Activated naive CD4-positive, alpha-beta T cell treated with anti-CD3 and anti-CD28 coated beads, Interleukin-2, amount 50 U/mL, for 72 hours (primary cell): ENCODE measurements at regions not wholly inside any gene's neighbourhood (a gene's known extent, or its start where the extent isn't known, plus 50 kb on each side); places are given as distances from the start of the nearest gene placed in this dataset.
"Not testable (repeated sequence)": the region's sequence is repeated elsewhere in the genome, so short reads cannot be mapped to it uniquely, and the experiment has no call there.

Experiments
- ATAC-seq, 2 donors: fragments of 150-1000 bp; cut with Tn5 transposase; 2 replicates each; pipeline ENCODE4 v1.10.0; 2021; ENCODE audit warnings: mild to moderate bottlenecking in 2 of 2, moderate library complexity in 2 of 2
- DNase-seq, 2 donors: peaks; one replicate each; pipeline ENCODE4 v3.0.0; 2021 to 2022; ENCODE audit warnings: low spot score in 2 of 2
- H3K27ac Mint-ChIP-seq, 2 donors: one replicate each; pipeline ENCODE4 v1.8.0; 2022; ENCODE audit warnings: mild to moderate bottlenecking in 2 of 2, mixed read lengths in 2 of 2
- H3K36me3 Mint-ChIP-seq, 2 donors: one replicate each; pipeline ENCODE4 v1.8.0; 2022; ENCODE audit warnings: mixed read lengths in 2 of 2
- H3K9me3 Mint-ChIP-seq, 2 donors: one replicate each; pipeline ENCODE4 v1.8.0; 2022; ENCODE audit warnings: mixed read lengths in 2 of 2

- Mint-ChIP-seq H3K27ac (no peak overlapping the region), H3K36me3 (no peaks in the 10 kb centered on the region), H3K9me3 (peaks cover 14 to 17% of the 10 kb centered on the region in 2 donors)
- ATAC-seq (no peak), DNase-seq (no peak)
These were observed 808.7 kb downstream of the CENPC start for GRCh38 chr4:66736606-66737005.

- H3K36me3 Mint-ChIP-seq = no peaks in the 10 kb centered on the region
These were observed 817.0 kb downstream of the CENPC start for GRCh38 chr4:66728280-66728679.

GRCh38 chr4:66712301-66712921 is 832.9 kb downstream of the CENPC start:
- not testable (repeated sequence) for DNase-seq, ATAC-seq, H3K27ac Mint-ChIP-seq
- Mint-ChIP-seq H3K9me3 (peaks cover 5 to 19% of the 10 kb centered on the region in 2 donors), H3K36me3 (peaks cover 0 to 14% of the 10 kb centered on the region in 2 donors)

More at GRCh38 chr4:66728280-66728679, 817.0 kb downstream of the CENPC start:
- no peak for ATAC-seq
- Mint-ChIP-seq H3K27ac (no peak overlapping the region), H3K9me3 (peaks cover 16 to 18% of the 10 kb centered on the region in 2 donors)
- no peak for DNase-seq

- peaks cover under 1 to 7% of the 10 kb centered on the region in 2 donors for H3K9me3 Mint-ChIP-seq
- H3K27ac Mint-ChIP-seq = no peak overlapping the region
- DNase-seq = no peak
- ATAC-seq = no peak
- H3K36me3 Mint-ChIP-seq = no peaks in the 10 kb centered on the region
These were observed 841.1 kb downstream of the CENPC start for GRCh38 chr4:66704243-66704642.

GRCh38 chr4:66694739-66695138 is 850.6 kb downstream of the CENPC start:
- ATAC-seq (no peak), DNase-seq (no peak)

GRCh38 chr4:66693694-66694093 is 851.6 kb downstream of the CENPC start:
- H3K36me3 Mint-ChIP-seq = no peaks in the 10 kb centered on the region
- H3K27ac Mint-ChIP-seq = no peak overlapping the region
- ATAC-seq = no peak
- DNase-seq = no peak
- H3K9me3 Mint-ChIP-seq = peaks cover 5 to 16% of the 10 kb centered on the region in 2 donors

More at GRCh38 chr4:66694739-66695138, 850.6 kb downstream of the CENPC start:
- Mint-ChIP-seq H3K27ac (no peak overlapping the region), H3K36me3 (no peaks in the 10 kb centered on the region), H3K9me3 (peaks cover 10 to 21% of the 10 kb centered on the region in 2 donors)

- H3K36me3 Mint-ChIP-seq = no peaks in the 10 kb centered on the region
- ATAC-seq (no peak), DNase-seq (no peak)
- peaks cover 5 to 10% of the 10 kb centered on the region in 2 donors for H3K9me3 Mint-ChIP-seq
- H3K27ac Mint-ChIP-seq = no peak overlapping the region
These were observed 854.2 kb downstream of the CENPC start for GRCh38 chr4:66691101-66691500.

- DNase-seq = no peak
- no peaks in the 10 kb centered on the region for H3K36me3 Mint-ChIP-seq
- no peak for ATAC-seq
- H3K27ac Mint-ChIP-seq = no peak overlapping the region
- peaks cover 0 to 5% of the 10 kb centered on the region in 2 donors for H3K9me3 Mint-ChIP-seq
These were observed 856.6 kb downstream of the CENPC start for GRCh38 chr4:66688674-66689073.

- ATAC-seq = no peak
- Mint-ChIP-seq H3K9me3 (peaks cover 0 to 4% of the 10 kb centered on the region in 2 donors), H3K36me3 (no peaks in the 10 kb centered on the region), H3K27ac (no peak overlapping the region)
- DNase-seq = no peak
These were observed 857.8 kb downstream of the CENPC start for GRCh38 chr4:66687459-66687858.

GRCh38 chr4:66681962-66682361 is 863.3 kb downstream of the CENPC start:
- peaks cover 12 to 15% of the 10 kb centered on the region in 2 donors for H3K9me3 Mint-ChIP-seq
- no peak overlapping the region for H3K27ac Mint-ChIP-seq
- ATAC-seq = no peak

GRCh38 chr4:66667249-66667648 is 878.1 kb downstream of the CENPC start:
- no peaks in the 10 kb centered on the region for H3K36me3 Mint-ChIP-seq

More at GRCh38 chr4:66681962-66682361, 863.3 kb downstream of the CENPC start:
- H3K36me3 Mint-ChIP-seq = no peaks in the 10 kb centered on the region
- no peak for DNase-seq

GRCh38 chr4:66662620-66663019 is 882.7 kb downstream of the CENPC start:
- DNase-seq = no peak
- no peak for ATAC-seq
- H3K27ac Mint-ChIP-seq = no peak overlapping the region
- H3K9me3 Mint-ChIP-seq = peaks cover 0 to 9% of the 10 kb centered on the region in 2 donors
- no peaks in the 10 kb centered on the region for H3K36me3 Mint-ChIP-seq

More at GRCh38 chr4:66667249-66667648, 878.1 kb downstream of the CENPC start:
- H3K27ac Mint-ChIP-seq = no peak overlapping the region
- peaks cover 0 to 4% of the 10 kb centered on the region in 2 donors for H3K9me3 Mint-ChIP-seq
- no peak for DNase-seq
- no peak for ATAC-seq

- peaks cover 0 to 9% of the 10 kb centered on the region in 2 donors for H3K9me3 Mint-ChIP-seq
- no peak for DNase-seq
These were observed 886.5 kb downstream of the CENPC start for GRCh38 chr4:66658809-66659208.

GRCh38 chr4:66655505-66655904 is 889.8 kb downstream of the CENPC start:
- Mint-ChIP-seq H3K36me3 (no peaks in the 10 kb centered on the region), H3K9me3 (peaks cover 0 to 9% of the 10 kb centered on the region in 2 donors), H3K27ac (no peak overlapping the region)
- DNase-seq (no peak), ATAC-seq (no peak)

More at GRCh38 chr4:66658809-66659208, 886.5 kb downstream of the CENPC start:
- no peak for ATAC-seq
- H3K27ac Mint-ChIP-seq = no peak overlapping the region
- H3K36me3 Mint-ChIP-seq = no peaks in the 10 kb centered on the region

GRCh38 chr4:66653937-66654336 is 891.4 kb downstream of the CENPC start:
- no peak for DNase-seq
- no peak for ATAC-seq
- Mint-ChIP-seq H3K9me3 (peaks cover 0 to under 1% of the 10 kb centered on the region in 2 donors), H3K27ac (no peak overlapping the region), H3K36me3 (no peaks in the 10 kb centered on the region)

- Mint-ChIP-seq H3K27ac (no peak overlapping the region), H3K36me3 (no peaks in the 10 kb centered on the region), H3K9me3 (no peaks in the 10 kb centered on the region)
- ATAC-seq (no peak), DNase-seq (no peak)
These were observed 896.1 kb downstream of the CENPC start for GRCh38 chr4:66649236-66649635.

GRCh38 chr4:66647926-66648325 is 897.4 kb downstream of the CENPC start:
- Mint-ChIP-seq H3K36me3 (no peaks in the 10 kb centered on the region), H3K27ac (no peak overlapping the region), H3K9me3 (no peaks in the 10 kb centered on the region)
- ATAC-seq (no peak), DNase-seq (no peak)

GRCh38 chr4:66647476-66647875 is 897.8 kb downstream of the CENPC start:
- DNase-seq = no peak
- H3K27ac Mint-ChIP-seq = no peak overlapping the region

More at GRCh38 chr4:66647476-66647875, 897.8 kb downstream of the CENPC start:
- no peak for ATAC-seq
- Mint-ChIP-seq H3K9me3 (no peaks in the 10 kb centered on the region), H3K36me3 (no peaks in the 10 kb centered on the region)
